ENCODE measurements at regions not wholly inside any gene's neighbourhood (a gene's known extent, or its start where the extent isn't known, plus 50 kb on each side); places are given as distances from the start of the nearest gene placed in this dataset.

- TF ChIP-seq CTCF (IDR thresholded peaks at IDR 0.05): no peak
- no peak for TF ChIP-seq POLR2A (IDR thresholded peaks at IDR 0.05)
These were observed 142.9 kb downstream of the SNX19 start for GRCh38 chr11:130773244-130773820.
